Mammary epithelial cell (primary cell): ENCODE measurements at regions not wholly inside any gene's neighbourhood (a gene's known extent, or its start where the extent isn't known, plus 50 kb on each side); places are given as distances from the start of the nearest gene placed in this dataset.
"Not testable (repeated sequence)": the region's sequence is repeated elsewhere in the genome, so short reads cannot be mapped to it uniquely, and the experiment has no call there.

Experiments
- EZH2 ChIP-seq: IDR thresholded peaks from 2 replicates; pipeline ENCODE4 v1.6.1; 2012; ENCODE audit warnings: low read length, inconsistent platforms, borderline replicate concordance
- TF ChIP-seq, protein P1 (sequence below), 2 donors: IDR thresholded peaks in 1 of 2; conservative IDR thresholded peaks in 1 of 2; 2 replicates each; pipeline ENCODE4 v1.5.1; 2011 to 2012; ENCODE audit warnings: inconsistent platforms in 2 of 2, low read length in 2 of 2, mild to moderate bottlenecking in 2 of 2, control low read depth in 1 of 2, low read depth in 1 of 2; ENCODE audit not compliant: insufficient read depth in 1 of 2; ENCODE audit errors: extremely low read depth in 1 of 2

DNA sequence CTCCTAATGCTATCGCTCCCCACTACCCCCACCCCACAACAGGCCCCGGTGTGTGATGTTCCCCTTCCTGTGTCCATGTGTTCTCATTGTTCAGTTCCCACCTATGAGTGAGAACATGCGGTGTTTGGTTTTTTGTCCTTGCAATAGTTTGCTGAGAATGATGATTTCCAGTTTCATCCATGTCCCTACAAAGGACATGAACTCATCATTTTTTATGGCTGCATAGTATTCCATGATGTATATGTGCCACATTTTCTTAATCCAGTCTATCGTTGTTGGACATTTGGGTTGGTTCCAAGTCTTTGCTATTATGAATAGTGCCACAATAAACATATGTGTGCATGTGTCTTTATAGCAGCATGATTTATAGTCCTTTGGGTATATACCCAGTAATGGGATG is 175.4 kb downstream of the IPO8 start:
- TF ChIP-seq EZH2: not testable (repeated sequence)
- TF ChIP-seq, protein P1, sequence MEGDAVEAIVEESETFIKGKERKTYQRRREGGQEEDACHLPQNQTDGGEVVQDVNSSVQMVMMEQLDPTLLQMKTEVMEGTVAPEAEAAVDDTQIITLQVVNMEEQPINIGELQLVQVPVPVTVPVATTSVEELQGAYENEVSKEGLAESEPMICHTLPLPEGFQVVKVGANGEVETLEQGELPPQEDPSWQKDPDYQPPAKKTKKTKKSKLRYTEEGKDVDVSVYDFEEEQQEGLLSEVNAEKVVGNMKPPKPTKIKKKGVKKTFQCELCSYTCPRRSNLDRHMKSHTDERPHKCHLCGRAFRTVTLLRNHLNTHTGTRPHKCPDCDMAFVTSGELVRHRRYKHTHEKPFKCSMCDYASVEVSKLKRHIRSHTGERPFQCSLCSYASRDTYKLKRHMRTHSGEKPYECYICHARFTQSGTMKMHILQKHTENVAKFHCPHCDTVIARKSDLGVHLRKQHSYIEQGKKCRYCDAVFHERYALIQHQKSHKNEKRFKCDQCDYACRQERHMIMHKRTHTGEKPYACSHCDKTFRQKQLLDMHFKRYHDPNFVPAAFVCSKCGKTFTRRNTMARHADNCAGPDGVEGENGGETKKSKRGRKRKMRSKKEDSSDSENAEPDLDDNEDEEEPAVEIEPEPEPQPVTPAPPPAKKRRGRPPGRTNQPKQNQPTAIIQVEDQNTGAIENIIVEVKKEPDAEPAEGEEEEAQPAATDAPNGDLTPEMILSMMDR (conservative IDR thresholded peaks at IDR 0.05 in 1 of 2, IDR thresholded peaks at IDR 0.05 in 1 of 2; ENCODE audit: extremely low read depth in 1 of 2, insufficient read depth in 1 of 2, low read depth in 1 of 2, low read length in 2 of 2): not testable (repeated sequence)
